HG02973 (cell line): ENCODE measurements at regions not wholly inside any gene's neighbourhood (a gene's known extent, or its start where the extent isn't known, plus 50 kb on each side); places are given as distances from the start of the nearest gene placed in this dataset.
"Not testable (repeated sequence)": the region's sequence is repeated elsewhere in the genome, so short reads cannot be mapped to it uniquely, and the experiment has no call there.

Source experiments
- ATAC-seq: cut with Tn5 transposase; IDR thresholded peaks from one replicate; pipeline ENCODE4 v1.9.1; 2021; ENCODE audit warnings: moderate library complexity; ENCODE audit not compliant: unreplicated experiment

DNA sequence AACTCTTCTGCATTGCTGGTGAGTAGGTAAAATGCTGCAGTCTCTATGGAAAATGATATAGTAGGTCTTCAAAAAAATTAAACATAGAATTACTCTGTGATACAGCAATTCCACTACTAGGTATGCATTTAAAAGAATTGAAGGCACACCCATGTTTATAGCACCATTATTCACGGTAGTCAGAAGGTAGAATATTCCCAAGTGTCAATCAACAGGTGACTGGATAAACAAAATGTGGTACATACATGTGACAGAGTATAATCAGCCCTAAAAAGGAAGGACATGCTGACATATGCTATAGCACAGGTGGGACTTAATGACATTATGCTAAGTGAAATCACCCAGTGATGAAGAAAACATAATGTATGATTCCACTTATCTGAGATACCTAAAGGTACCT, 123.3 kb downstream of the CCER1 start:
- no peak for ATAC-seq

DNA sequence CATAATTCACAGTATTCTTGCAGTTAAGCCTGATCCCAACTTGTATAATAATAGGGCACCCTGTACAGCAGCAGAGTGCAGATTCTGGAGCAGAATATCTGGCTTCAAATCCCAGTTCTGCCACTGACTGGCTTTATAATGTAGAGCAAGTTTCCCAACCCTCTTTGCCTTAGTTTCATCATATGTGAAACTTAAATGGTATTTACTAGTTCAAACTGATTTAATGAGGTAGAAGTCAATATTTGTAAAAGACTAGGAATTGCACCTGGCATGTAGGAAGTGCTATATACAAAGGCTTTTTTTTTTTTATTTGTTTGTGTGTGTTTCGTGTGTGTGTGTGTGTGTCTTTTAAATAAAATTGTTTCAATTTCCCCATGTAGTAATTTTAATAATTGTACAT, 125.9 kb downstream of the CCER1 start:
- ATAC-seq = no peak

DNA sequence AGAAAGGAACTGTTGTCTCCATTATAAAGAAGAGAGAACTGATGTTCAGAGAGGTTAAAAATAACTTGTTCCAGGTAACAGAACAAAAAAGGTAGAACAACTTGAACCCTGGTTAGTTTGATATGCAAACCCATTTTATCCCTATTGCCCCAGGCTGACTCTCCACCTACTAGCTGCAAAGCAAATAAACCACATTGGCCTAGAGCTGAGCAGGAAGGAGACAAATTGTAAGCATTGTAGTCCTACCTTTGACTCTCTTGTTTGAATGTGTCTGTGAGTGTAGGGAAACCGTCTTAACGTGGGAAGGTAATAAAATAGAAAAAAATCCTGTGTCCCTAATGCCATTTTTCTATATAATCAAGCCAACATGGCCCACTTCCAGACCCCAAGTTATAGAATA, 126.4 kb downstream of the CCER1 start:
- ATAC-seq = no peak

DNA sequence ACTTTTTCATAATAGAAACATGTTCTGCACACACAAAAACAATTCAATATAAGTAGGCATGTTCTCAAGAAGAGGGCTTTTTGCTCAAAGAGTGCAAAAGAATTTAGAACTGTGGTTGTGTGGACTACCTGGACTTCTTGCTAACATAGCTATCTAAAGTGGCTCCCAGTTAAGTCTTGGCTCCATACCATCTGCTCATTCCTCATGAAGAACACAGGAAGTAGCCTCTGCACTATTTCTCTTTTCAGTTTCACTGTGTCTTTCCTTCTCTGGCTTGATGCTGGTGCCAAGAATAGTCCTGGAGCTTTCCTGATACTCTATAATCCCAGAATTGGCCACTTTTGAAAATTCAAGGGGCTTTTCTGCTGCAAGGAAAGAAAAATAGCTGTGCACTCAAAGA, 127.4 kb downstream of the CCER1 start:
- ATAC-seq = no peak

DNA sequence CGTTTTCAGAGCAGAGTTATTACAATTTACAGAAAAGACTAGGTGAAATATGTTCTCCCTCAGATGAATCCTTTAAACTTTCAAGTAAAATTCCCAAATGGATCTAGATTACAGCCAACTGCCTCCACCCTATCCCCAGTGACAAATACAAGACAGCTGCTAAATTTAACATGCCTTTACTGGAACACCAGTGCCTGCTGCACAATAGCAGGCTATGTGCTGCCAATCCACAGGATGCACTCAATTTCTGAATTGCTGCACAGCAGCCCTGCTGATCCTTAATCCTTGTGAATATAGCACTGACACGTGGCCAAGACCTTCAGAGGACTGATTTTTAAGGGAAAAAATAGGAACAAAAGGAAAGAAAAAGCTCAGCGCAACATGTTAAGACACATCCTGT, 128.9 kb downstream of the CCER1 start:
- ATAC-seq = no peak

DNA sequence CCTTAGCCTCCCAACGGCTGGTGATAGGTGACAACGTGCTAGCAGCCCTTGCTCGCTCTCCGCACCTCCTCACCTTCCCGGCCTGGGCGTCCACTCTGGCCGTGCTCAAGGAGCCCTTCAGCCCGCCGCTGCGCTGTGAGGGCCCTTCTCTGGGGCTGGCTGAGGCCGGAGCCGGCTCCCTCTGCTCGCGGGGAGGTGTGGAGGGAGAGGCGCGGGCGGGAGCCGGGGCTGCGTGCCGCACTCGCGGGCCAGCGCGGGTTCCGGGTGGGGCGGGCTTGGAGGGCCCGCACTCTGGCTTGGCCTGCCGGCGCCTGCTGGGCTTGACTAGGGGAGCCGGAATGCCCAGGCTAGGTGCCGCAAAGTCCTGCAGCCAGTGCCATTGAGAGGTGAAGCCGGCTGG, 131.1 kb downstream of the CCER1 start:
- no peak for ATAC-seq

DNA sequence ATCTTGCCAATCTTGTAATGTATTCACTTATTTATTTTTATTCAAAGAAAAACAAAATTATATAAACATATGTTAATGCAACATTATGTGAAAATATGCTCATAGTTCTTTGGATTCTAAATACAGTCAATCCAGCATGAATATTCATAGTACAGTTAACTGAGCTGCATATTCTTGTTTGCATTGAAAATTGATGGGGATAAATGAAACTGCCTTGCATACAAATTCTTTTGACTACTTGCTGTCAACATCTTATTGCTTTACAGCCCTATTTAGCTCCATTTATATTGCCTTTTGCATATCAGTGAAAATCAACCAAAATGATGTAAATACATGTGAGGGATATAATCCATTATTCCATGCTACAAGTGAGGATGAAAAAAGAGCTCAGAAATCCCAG, 135.3 kb downstream of the CCER1 start:
- no peak for ATAC-seq

DNA sequence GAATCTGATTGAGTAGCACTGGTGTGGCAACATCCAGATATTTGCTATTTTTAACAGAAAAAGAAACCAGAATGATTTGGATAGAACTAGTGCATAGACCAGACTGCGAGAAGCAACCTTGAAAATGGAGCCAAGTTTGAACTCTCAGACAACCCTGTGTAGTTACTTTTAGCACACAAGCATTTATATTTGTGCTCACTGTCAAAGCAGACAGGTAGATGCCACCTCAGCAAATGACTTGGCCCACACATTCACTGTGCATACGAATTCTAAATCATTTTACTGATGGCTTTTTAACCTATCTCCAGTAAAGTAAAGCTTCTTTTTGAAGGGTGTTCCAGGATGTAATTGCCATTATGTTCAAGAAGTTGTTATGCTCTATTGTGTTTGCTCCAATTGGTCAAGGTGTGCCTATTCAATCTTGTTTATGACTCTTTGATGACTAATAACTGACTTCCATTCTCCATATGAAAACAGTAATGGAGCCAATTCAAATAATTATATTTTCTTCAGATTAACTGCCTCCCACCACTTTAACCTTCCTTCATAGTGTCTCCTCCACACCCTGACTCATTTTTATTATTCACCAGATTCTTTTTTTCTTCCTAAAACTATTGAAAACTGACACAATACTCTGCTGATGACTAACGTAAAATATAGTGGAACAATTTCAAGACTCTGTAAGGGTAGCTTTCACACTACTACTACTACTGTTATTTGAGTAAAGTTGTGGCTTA, 138.5 kb downstream of the CCER1 start:
- no peak for ATAC-seq

DNA sequence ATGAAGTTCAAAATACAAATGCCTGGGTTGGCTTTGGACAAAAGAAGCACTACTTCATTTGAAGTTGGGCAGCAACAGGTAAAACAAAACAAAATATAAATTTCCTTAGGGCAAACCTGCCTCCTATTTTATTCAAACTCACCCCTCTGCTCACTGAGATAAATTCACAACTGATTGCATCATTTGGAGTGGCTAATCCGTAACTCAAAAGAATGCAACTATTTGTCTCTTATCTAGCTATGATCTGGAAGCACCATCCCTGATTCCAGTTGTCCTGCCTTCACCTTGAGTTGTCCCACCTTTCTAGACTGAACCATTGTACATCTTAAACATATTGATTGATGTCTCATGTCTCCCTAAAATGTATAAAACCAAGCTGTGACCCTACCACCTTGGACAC, 145.0 kb downstream of the CCER1 start:
- ATAC-seq = no peak

DNA sequence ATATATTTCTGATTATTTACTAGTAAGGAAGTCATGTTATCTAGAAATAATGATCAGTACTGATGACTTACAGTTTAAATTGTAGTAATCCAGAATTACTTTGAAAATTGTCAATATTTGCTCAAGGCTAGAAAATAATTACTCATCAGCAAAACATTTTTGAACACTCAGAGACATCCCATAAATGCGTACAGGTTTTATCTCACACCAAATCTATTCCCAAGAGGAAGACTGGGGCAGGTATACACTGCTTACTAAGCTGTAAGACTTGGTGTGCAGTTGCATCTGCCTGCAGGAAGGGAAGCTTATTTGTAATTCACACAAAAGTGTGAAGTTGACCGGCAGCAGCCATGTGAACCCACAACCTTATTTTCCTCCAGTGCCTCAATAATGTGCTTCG, 146.4 kb downstream of the CCER1 start:
- ATAC-seq = no peak

DNA sequence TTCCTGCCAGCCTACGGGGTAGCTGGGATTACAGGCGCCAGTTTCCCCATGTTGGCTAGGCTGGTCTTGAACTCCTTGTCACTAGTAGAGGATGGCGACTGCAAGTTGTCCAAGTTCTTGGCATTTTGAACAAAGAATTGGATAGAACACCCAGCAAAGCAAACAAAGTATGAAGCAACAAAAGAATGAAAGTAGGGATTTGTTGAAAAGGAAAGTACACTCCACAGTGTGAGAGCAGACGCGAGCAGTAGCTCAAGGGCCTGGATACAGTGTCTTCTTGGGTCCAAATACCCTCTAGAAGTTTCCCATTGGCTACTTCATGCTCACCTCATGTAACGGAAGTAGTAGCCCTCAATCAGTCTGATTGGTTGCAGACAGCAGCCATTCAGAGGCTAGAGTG, 152.2 kb downstream of the CCER1 start:
- no peak for ATAC-seq

DNA sequence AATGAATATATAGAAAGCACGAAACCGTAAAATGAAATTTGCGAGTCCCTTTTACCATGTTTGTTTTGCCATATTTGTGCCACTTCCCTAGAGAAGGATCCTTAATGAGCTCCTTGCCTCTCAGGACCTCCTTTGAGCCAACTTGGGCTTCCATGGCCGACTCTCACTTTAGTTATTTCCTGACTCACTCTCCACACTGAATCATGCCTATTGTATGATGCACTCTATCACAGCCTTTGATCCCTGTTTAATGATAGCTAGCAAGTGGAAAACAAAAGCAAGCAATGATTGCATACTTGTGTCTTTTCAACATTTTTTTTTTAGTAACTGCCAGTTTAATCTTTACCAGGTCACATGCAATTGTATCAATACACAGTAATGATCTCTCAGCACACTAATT, 153.2 kb downstream of the CCER1 start:
- no peak for ATAC-seq

DNA sequence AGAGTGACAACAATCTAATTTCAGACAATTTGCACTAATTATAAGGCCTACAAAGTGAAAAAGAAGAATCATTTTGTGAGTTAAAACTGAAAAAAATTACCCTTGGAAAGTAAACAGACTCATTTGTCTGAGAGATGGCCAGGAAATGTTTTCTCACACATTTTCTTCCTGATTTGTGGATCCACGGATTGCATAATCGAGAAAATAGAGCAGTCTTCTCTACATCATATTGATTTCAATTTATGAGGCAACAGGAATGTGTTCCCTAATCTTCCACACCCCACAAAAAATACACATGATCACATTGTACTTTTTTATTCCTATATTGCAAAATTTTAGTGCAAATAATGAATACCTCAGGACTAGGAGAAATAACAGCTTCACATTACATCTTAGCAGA, 160.8 kb downstream of the CCER1 start:
- no peak for ATAC-seq

DNA sequence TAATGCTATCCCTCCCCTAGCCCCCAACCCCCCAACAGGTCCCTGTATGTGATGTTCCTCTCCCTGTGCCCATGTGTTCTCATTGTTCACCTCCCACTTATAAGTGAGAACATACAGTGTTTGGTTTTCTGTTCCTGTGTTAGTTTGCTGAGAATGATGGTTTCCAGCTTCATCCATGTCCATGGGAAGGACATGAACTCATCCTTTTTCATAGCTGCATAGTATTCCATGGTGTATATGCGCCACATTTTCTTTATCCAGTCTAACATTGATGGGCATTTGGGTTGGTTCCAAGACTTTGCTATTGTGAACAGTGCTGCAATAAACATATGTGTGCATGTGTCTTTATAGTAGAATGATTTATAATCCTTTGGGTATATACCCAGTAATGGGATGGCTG, 162.3 kb downstream of the CCER1 start:
- not testable (repeated sequence) for ATAC-seq

DNA sequence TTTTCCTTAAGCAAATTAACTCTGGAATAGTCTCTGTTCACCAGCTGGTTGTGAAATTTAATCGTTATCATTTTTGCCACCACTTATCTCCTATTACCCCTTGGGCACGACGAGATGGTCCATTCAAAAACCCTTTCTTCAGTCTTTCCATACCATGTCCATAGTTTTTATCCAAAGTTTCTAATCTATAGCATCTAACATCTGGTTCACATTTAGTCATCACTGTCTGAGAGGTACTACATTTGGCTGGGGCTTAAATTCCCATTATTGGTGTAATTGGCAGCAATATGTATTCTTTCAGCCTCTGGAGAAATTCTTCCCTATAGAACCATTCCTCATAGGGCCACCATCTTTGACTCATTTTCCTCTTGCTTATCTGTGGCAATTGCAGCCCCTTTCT, 163.5 kb downstream of the CCER1 start:
- ATAC-seq = no peak

DNA sequence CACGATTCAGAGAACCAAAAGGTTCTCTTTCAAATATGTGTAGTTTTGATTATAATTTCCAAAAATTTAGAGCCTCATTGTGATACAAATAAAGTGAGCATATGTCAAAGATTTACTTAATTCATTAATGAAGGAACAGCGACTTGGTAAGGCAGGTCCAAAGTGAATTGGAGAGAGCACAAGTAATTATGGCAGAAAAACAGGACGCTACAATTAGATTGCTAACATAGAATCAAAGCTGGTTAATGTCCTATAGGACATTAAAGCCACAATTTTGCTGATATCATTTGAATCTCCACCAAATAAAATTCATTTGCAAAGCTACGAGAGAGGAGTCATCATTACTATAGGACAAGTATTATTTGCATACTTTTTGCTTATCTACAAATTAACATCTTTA, 164.2 kb downstream of the CCER1 start:
- no peak for ATAC-seq

DNA sequence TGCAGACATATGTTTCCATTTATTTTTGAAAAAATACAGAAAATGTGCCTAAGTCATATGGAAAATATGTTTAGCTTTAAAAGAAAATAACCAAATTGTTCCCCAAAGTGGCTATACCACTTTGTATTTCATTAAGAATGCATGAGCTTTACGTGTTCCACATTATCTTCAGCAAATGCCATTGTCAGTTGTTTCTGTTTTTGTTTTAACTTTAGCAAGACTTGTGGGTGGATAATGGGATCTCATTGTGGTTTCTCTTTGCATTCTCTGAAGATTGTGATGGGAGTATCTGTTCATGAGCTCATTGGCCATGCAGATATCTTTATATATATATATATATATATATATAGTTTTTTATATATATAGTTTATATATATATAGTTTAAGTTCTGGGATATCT, 181.5 kb downstream of the CCER1 start:
- no peak for ATAC-seq

DNA sequence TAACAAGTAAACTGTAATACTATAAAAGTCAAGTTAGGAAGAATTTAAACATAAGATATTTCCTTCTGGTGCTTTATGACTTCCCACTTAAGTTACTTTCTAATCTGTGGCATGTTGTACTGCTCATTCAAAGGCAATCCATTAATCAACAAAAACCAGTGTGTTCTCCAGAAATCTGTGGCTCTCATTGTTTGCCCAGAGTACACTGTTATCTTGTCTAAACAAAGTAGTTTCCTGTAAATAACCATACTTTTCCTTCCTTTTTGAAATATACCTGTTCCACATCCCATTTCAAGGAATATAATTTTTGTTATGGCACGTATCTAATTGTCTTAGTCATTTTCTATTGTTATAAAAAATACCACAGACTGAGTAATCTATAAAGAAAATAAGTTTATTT, 184.1 kb downstream of the CCER1 start:
- no peak for ATAC-seq

DNA sequence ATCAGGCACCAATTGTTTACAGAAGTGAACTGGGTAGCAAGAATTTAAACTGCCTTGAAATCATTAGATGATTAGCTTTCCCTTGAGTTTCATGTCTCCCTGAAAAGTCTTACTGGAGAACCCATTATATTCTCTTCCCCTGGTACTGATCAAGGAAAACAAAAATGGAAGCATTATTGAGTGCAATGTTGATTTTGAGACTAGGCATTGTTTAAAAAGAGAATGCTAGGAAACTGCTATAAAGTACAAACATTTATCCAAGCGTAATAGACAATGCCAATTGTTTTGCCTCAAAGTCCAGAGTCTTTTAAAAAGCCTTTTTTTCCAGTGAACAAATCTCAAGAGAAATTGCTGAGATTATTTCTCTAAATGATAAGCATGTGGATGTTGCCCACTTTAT, 197.0 kb downstream of the CCER1 start:
- ATAC-seq = no peak

DNA sequence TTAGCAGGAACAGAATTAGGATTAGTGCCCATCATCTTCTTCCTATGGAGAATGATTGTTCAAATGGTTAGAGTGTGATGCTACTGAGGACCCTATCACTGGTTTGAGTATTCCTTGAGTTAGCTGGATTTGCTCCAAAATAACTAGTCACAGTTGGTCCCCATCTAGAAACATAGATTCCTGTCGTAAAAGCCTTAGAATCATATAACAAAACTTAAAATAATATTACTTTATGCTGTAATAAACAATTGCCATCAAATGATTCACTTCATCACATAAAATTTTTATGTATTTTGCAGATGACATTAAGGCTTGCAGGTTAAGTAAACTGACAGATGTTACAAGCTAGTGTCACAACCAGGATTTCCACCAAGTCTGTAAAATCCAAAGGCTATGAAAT, 209.8 kb downstream of the CCER1 start:
- no peak for ATAC-seq

DNA sequence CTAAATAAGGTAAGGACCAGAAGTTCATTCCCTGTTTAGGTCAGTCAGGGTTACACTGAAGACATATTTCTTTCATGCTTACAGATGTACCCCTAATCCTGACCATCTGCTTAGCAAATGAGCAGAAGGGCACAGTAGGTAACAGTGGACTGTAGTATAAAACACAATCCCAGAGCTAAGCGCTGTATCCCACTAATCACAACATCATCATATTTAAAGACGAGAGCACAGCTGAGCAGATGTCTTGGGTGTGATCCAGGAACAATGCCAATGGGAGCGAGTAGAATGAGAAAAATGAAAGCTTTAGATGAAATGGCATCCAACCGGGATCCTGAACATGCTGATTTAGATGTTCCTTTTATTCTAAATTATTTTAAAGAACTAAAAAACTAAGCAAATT, 213.4 kb downstream of the CCER1 start:
- no peak for ATAC-seq

DNA sequence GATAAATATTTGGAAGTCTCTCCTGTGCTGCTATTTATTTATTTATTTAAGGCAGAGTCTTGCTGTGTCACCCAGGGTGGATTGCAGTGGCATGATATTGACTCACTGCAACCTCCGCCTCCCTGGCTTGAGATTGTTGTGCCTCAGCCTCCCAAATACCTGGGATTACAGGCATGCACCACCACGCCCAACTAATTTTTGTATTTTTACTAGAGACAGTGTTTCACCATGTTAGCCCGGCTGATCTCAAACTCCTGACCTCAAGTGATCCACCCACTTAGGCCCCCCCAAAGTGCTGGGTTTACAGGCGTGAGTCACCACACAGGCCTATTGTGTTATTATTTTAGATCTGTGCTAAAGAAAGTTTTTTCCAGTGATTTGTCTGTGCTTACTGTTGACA, 225.2 kb downstream of the CCER1 start:
- no peak for ATAC-seq

DNA sequence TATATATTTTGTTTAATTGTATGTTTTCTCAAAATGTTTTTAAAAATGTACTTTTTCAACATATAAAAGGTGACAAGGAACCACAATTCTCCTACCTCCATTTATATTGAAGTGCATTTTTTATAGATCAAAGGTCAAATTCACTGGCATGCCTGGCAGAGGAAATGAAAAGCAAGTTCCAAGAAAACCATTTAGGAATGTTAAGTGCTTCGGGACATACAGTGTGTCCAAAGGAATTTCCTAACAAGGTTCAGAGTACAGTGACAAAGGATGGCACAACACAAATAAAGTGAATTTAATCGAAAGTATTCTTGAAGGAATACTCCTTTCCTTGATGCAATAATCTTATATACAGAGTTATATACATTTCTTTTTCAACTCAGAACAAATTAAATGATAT, 242.3 kb downstream of the CCER1 start:
- no peak for ATAC-seq

DNA sequence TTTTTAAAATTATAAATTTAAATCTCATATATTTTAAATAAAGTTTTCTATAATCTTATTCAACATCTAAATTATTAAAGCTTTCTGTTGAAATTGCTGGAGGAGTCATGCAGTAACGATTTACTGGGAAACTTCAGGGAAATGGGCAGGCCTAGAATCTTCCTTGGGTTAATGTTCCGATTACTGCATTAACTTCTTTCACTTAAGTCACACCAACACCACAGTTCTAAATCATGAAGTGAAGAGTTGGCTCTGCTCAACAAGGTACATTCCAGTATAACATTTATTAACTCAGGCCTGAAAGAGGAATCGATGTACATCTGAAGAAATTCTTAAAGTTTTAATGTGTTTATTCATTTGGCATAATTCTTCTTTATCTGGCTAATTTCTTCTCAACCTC, 244.3 kb downstream of the CCER1 start:
- ATAC-seq = no peak
